H9 (cell line): ENCODE measurements at regions not wholly inside any gene's neighbourhood (a gene's known extent, or its start where the extent isn't known, plus 50 kb on each side); places are given as distances from the start of the nearest gene placed in this dataset.

Experiments
- DNase-seq: peaks from one replicate; pipeline ENCODE4 v3.0.0-alpha.2; 2017
- H2AFZ ChIP-seq: one replicate; pipeline ENCODE4 v1.6.1; 2013; ENCODE audit warnings: mild to moderate bottlenecking, low read length, control low read depth, moderate library complexity
- H2AK5ac ChIP-seq: 2 replicates; pipeline ENCODE4 v1.6.1; 2013; ENCODE audit warnings: low read length, control low read depth, mixed read lengths; ENCODE audit not compliant: insufficient read length
- H2BK120ac ChIP-seq: one replicate; pipeline ENCODE4 v1.6.1; 2013; ENCODE audit warnings: low read depth, mild to moderate bottlenecking, low read length, control low read depth, inconsistent platforms; ENCODE audit not compliant: poor library complexity, severe bottlenecking
- H2BK12ac ChIP-seq: 2 replicates; pipeline ENCODE4 v1.6.1; 2013; ENCODE audit warnings: low read length, control low read depth, mixed read lengths, low read depth; ENCODE audit not compliant: insufficient read length
- H2BK15ac ChIP-seq: 2 replicates; pipeline ENCODE4 v1.6.1; 2013; ENCODE audit warnings: low read depth, low read length, control low read depth
- H2BK20ac ChIP-seq: one replicate; pipeline ENCODE4 v1.6.1; 2013; ENCODE audit warnings: low read depth, mild to moderate bottlenecking, low read length, control low read depth, inconsistent platforms; ENCODE audit not compliant: poor library complexity, severe bottlenecking
- H2BK5ac ChIP-seq: 2 replicates; pipeline ENCODE4 v1.6.1; 2013; ENCODE audit warnings: low read length, control low read depth, mixed read lengths; ENCODE audit not compliant: insufficient read length
- H3K14ac ChIP-seq: 2 replicates; pipeline ENCODE4 v1.6.1; 2013; ENCODE audit warnings: low read length, control low read depth; ENCODE audit not compliant: insufficient read depth
- H3K18ac ChIP-seq: 2 replicates; pipeline ENCODE4 v1.6.1; 2013; ENCODE audit warnings: low read depth, mild to moderate bottlenecking, mixed read lengths, low read length, control low read depth; ENCODE audit not compliant: insufficient read length
- H3K23ac ChIP-seq: 2 replicates; pipeline ENCODE4 v1.6.1; 2013; ENCODE audit warnings: low read length, control low read depth, mixed read lengths, low read depth; ENCODE audit not compliant: insufficient read length
- H3K23me2 ChIP-seq: 2 replicates; pipeline ENCODE4 v1.6.1; 2013; ENCODE audit warnings: low read depth, mild to moderate bottlenecking, mixed read lengths, low read length, control low read depth; ENCODE audit not compliant: insufficient read length, poor library complexity, severe bottlenecking
- H3K27ac ChIP-seq: 2 replicates; pipeline ENCODE4 v1.5.1; 2013; ENCODE audit warnings: low read length, control low read depth, mixed read lengths, low read depth; ENCODE audit not compliant: insufficient read length
- H3K27me3 ChIP-seq: 2 replicates; pipeline ENCODE4 v1.6.1; 2013; ENCODE audit warnings: low read length, control low read depth, inconsistent platforms; ENCODE audit not compliant: insufficient read depth
- H3K4ac ChIP-seq: 2 replicates; pipeline ENCODE4 v1.6.1; 2013; ENCODE audit warnings: low read depth, mild to moderate bottlenecking, control low read depth, inconsistent platforms, low read length, moderate library complexity
- H3K4me1 ChIP-seq: 2 replicates; pipeline ENCODE4 v1.6.1; 2013; ENCODE audit warnings: low read length, control low read depth, inconsistent platforms; ENCODE audit not compliant: insufficient read depth
- H3K4me2 ChIP-seq: 2 replicates; pipeline ENCODE4 v1.6.1; 2013; ENCODE audit warnings: low read length, control low read depth, mixed read lengths; ENCODE audit not compliant: insufficient read length, insufficient read depth
- H3K56ac ChIP-seq: 2 replicates; pipeline ENCODE4 v1.6.1; 2013; ENCODE audit warnings: low read depth, mild to moderate bottlenecking, mixed read lengths, low read length, control low read depth; ENCODE audit not compliant: insufficient read length
- H3K79me1 ChIP-seq: 2 replicates; pipeline ENCODE4 v1.6.1; 2013; ENCODE audit warnings: low read depth, mild to moderate bottlenecking, moderate library complexity, low read length, control low read depth, inconsistent platforms; ENCODE audit not compliant: insufficient read depth, poor library complexity, severe bottlenecking
- H3K79me2 ChIP-seq: 2 replicates; pipeline ENCODE4 v1.6.1; 2013; ENCODE audit warnings: low read length, control low read depth, inconsistent platforms; ENCODE audit not compliant: insufficient read depth
- H3K9ac ChIP-seq: 2 replicates; pipeline ENCODE4 v1.6.1; 2013; ENCODE audit warnings: low read length, control low read depth, mixed read lengths; ENCODE audit not compliant: insufficient read length; ENCODE audit errors: extremely low read depth
- H3K9me3 ChIP-seq: one replicate; pipeline ENCODE4 v1.6.1; 2013; ENCODE audit warnings: low read depth, low read length, inconsistent platforms; ENCODE audit not compliant: control insufficient read depth
- H3T11ph ChIP-seq: one replicate; pipeline ENCODE4 v1.6.1; 2013; ENCODE audit warnings: mild to moderate bottlenecking, low read length, control low read depth, inconsistent platforms
- H4K20me1 ChIP-seq: one replicate; pipeline ENCODE4 v1.6.1; 2013; ENCODE audit not compliant: control insufficient read depth, insufficient read length, insufficient read depth
- H4K5ac ChIP-seq: 2 replicates; pipeline ENCODE4 v1.6.1; 2013; ENCODE audit warnings: low read depth, mild to moderate bottlenecking, mixed read lengths, low read length, control low read depth; ENCODE audit not compliant: insufficient read length
- H4K8ac ChIP-seq: replicated peaks from 2 replicates; pipeline ENCODE4 v1.6.1; 2013; ENCODE audit warnings: low read length, control low read depth, mixed read lengths, low read depth; ENCODE audit not compliant: insufficient read length
- H4K91ac ChIP-seq: 2 replicates; pipeline ENCODE4 v1.6.1; 2013; ENCODE audit warnings: low read depth, mild to moderate bottlenecking, moderate library complexity, mixed read lengths, low read length, control low read depth; ENCODE audit not compliant: insufficient read length
- H3K27ac Mint-ChIP-seq, 3 experiments: 2 replicates in 2 of 3; 3 replicates in 1 of 3; pipeline ENCODE4 v1.8.0; 2020 to 2021; ENCODE audit warnings: mixed read lengths in 3 of 3, mild to moderate bottlenecking in 1 of 3, moderate library complexity in 1 of 3
- H3K27me3 Mint-ChIP-seq: 2 replicates; pipeline ENCODE4 v1.8.0; 2021; ENCODE audit warnings: low read depth, mild to moderate bottlenecking, moderate library complexity, mixed read lengths
- H3K36me3 Mint-ChIP-seq, 3 experiments: 2 replicates in 2 of 3; 3 replicates in 1 of 3; pipeline ENCODE4 v1.8.0; 2020 to 2021; ENCODE audit warnings: low read depth in 3 of 3, mixed read lengths in 3 of 3; ENCODE audit not compliant: insufficient read depth in 1 of 3
- H3K4me1 Mint-ChIP-seq, 2 experiments: 2 replicates each; pipeline ENCODE4 v1.8.0; 2020; ENCODE audit warnings: mixed read lengths in 2 of 2
- H3K4me3 Mint-ChIP-seq, 2 experiments: 2 replicates in 1 of 2; 3 replicates in 1 of 2; pipeline ENCODE4 v1.8.0; 2020 to 2021; ENCODE audit warnings: mild to moderate bottlenecking in 2 of 2, mixed read lengths in 2 of 2, moderate library complexity in 1 of 2
- H3K9me3 Mint-ChIP-seq, 2 experiments: 2 replicates in 1 of 2; 3 replicates in 1 of 2; pipeline ENCODE4 v1.8.0; 2020; ENCODE audit warnings: mild to moderate bottlenecking in 2 of 2, mixed read lengths in 2 of 2, moderate library complexity in 1 of 2
- WGBS: extraction: QIAGEN DNeasy Blood & Tissue Kit; methylation state at CpG from one replicate; pipeline ENCODE4 v1.1.7; 2013; ENCODE audit warnings: missing lambda C conversion rate, low lambda C conversion rate, mixed read lengths; ENCODE audit not compliant: insufficient read length; ENCODE audit errors: extremely low coverage; 5-methylcytosine and 5-hydroxymethylcytosine counted together
- TF ChIP-seq, protein P1 (sequence below): fragments of 200-600 bp; sonication (generic); conservative IDR thresholded peaks from 3 replicates; pipeline ENCODE4 v1.8.0; 2021; ENCODE audit warnings: antibody characterized with exemption, mild to moderate bottlenecking

DNA sequence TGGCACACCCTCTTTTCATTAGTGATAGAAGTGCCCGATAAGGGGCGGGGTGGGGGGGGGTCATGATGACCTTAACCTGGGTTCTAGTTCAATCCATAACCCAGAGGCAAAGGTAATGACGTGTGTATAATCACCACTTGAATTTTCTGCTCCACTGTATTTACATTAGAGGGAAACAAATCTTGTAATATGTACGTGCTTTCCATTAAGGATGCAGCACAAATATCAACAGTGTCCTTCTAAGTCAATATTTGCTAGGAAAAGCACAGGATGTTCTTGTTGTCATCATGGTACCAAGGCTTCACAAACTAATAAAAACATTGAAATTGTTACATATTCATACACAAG, 121.2 kb upstream of the SLC38A2 start:
- no peak overlapping the region for H3K4me3 Mint-ChIP-seq
- WGBS, result no CpG with 5 or more reads among the region's 4 CpGs
- H3K27ac Mint-ChIP-seq, result peak overlapping the region in 2 of 3 experiments; percentile 97 to 98; a peak in 3 of 7 replicates
- Histone ChIP-seq H3K4me2 (no peak overlapping the region), H2BK12ac (no peak overlapping the region), H3K4ac (no peak overlapping the region), H3K9ac (no peak overlapping the region), H3K23ac (no peak overlapping the region), H4K5ac (no peak overlapping the region), H2BK5ac (no peak overlapping the region), H3K27me3 (no peaks in the 10 kb centered on the region), H2AFZ (no peak overlapping the region), H2BK20ac (no peak overlapping the region), H3K14ac (no peak overlapping the region), H3T11ph (no peak overlapping the region), H3K9me3 (no peaks in the 10 kb centered on the region), H3K27ac (no peak overlapping the region), H2BK120ac (no peak overlapping the region), H3K79me1 (no peaks in the 10 kb centered on the region), H2AK5ac (no peak overlapping the region), H3K79me2 (no peaks in the 10 kb centered on the region), H2BK15ac (no peak overlapping the region), H4K91ac (no peak overlapping the region), H3K4me1 (peaks cover 9% of the 10 kb centered on the region), H4K8ac (no peak overlapping the region), H3K23me2 (no peaks in the 10 kb centered on the region), H4K20me1 (no peaks in the 10 kb centered on the region), H3K56ac (no peak overlapping the region), H3K18ac (no peak overlapping the region)
- no peaks in the 10 kb centered on the region for H3K27me3 Mint-ChIP-seq
- H3K9me3 Mint-ChIP-seq, result 0 out of 5 replicates have a peak, but pooled peaks cover 0 to 3% of the 10 kb centered on the region in 2 experiments
- DNase-seq, result no peak
- TF ChIP-seq, protein P1, sequence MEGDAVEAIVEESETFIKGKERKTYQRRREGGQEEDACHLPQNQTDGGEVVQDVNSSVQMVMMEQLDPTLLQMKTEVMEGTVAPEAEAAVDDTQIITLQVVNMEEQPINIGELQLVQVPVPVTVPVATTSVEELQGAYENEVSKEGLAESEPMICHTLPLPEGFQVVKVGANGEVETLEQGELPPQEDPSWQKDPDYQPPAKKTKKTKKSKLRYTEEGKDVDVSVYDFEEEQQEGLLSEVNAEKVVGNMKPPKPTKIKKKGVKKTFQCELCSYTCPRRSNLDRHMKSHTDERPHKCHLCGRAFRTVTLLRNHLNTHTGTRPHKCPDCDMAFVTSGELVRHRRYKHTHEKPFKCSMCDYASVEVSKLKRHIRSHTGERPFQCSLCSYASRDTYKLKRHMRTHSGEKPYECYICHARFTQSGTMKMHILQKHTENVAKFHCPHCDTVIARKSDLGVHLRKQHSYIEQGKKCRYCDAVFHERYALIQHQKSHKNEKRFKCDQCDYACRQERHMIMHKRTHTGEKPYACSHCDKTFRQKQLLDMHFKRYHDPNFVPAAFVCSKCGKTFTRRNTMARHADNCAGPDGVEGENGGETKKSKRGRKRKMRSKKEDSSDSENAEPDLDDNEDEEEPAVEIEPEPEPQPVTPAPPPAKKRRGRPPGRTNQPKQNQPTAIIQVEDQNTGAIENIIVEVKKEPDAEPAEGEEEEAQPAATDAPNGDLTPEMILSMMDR, result no peak
- H3K36me3 Mint-ChIP-seq, result no peaks in the 10 kb centered on the region; a peak in 2 of 7 replicates
- peaks cover 27 to 28% of the 10 kb centered on the region in 2 experiments for H3K4me1 Mint-ChIP-seq
